ENCODE measurements at regions not wholly inside any gene's neighbourhood (a gene's known extent, or its start where the extent isn't known, plus 50 kb on each side); places are given as distances from the start of the nearest gene placed in this dataset.

GRCh38 chr19:33926306-33926705 is 129.6 kb downstream of the KCTD15 start:
- Histone ChIP-seq H3K4me2 (ENCODE audit: extremely low read depth, insufficient read depth, low read length) (no peak overlapping the region), H3K27me3 (ENCODE audit: control insufficient read depth, insufficient read depth, low read length) (no peaks in the 10 kb centered on the region), H3K79me2 (ENCODE audit: control insufficient read depth, insufficient read depth, low read length) (no peaks in the 10 kb centered on the region), H4K20me1 (ENCODE audit: control insufficient read depth, extremely low read depth, insufficient read depth, low read length) (no peaks in the 10 kb centered on the region), H3K9me3 (ENCODE audit: control insufficient read depth, insufficient read depth, low read depth, low read length) (no peaks in the 10 kb centered on the region), H3K4me3 (replicated peaks in 1 of 4; ENCODE audit: control extremely low read depth in 1 of 4, insufficient read depth in 1 of 4, low read depth in 3 of 4, low read length in 4 of 4) (no peak overlapping the region), H3K9ac (ENCODE audit: insufficient read depth, low read length) (no peak overlapping the region), H2AFZ (ENCODE audit: low read length) (no peak overlapping the region), H3K36me3 (ENCODE audit: control insufficient read depth, insufficient read depth, low read length) (no peaks in the 10 kb centered on the region), H3K27ac (ENCODE audit: insufficient read depth, low read length) (no peak overlapping the region), H3K4me1 (ENCODE audit: control insufficient read depth, extremely low read depth, insufficient read depth, low read length) (no peaks in the 10 kb centered on the region)
- TF ChIP-seq CTCF (conservative IDR thresholded peaks at IDR 0.05 in 1 of 2, IDR thresholded peaks at IDR 0.05 in 1 of 2; ENCODE audit: low read depth in 1 of 2, low read length in 2 of 2) (no peak), EZH2 (IDR thresholded peaks at IDR 0.05; ENCODE audit: low read length, missing control alignments) (no peak)
- DNase-seq (ENCODE audit: low read depth in 2 of 2): no peak

- no peak for DNase-seq (ENCODE audit: low read depth in 2 of 2)
- Histone ChIP-seq H3K27ac (ENCODE audit: insufficient read depth, low read length) (no peak overlapping the region), H3K4me2 (ENCODE audit: extremely low read depth, insufficient read depth, low read length) (no peak overlapping the region), H3K9me3 (ENCODE audit: control insufficient read depth, insufficient read depth, low read depth, low read length) (no peaks in the 10 kb centered on the region), H3K4me3 (replicated peaks in 1 of 4; ENCODE audit: control extremely low read depth in 1 of 4, insufficient read depth in 1 of 4, low read depth in 3 of 4, low read length in 4 of 4) (no peak overlapping the region), H2AFZ (ENCODE audit: low read length) (no peak overlapping the region), H3K79me2 (ENCODE audit: control insufficient read depth, insufficient read depth, low read length) (no peaks in the 10 kb centered on the region), H3K36me3 (ENCODE audit: control insufficient read depth, insufficient read depth, low read length) (no peaks in the 10 kb centered on the region), H3K4me1 (ENCODE audit: control insufficient read depth, extremely low read depth, insufficient read depth, low read length) (no peaks in the 10 kb centered on the region), H3K27me3 (ENCODE audit: control insufficient read depth, insufficient read depth, low read length) (no peaks in the 10 kb centered on the region), H4K20me1 (ENCODE audit: control insufficient read depth, extremely low read depth, insufficient read depth, low read length) (no peaks in the 10 kb centered on the region), H3K9ac (ENCODE audit: insufficient read depth, low read length) (no peak overlapping the region)
- TF ChIP-seq CTCF (conservative IDR thresholded peaks at IDR 0.05 in 1 of 2, IDR thresholded peaks at IDR 0.05 in 1 of 2; ENCODE audit: low read depth in 1 of 2, low read length in 2 of 2) (no peak), EZH2 (IDR thresholded peaks at IDR 0.05; ENCODE audit: low read length, missing control alignments) (no peak)
Measured at GRCh38 chr19:33927789-33928457, 131.3 kb downstream of the KCTD15 start.

GRCh38 chr19:33928458-33928950 is 131.8 kb downstream of the KCTD15 start:
- no peak for DNase-seq (ENCODE audit: low read depth in 2 of 2)
- Histone ChIP-seq H3K4me3 (replicated peaks in 1 of 4; ENCODE audit: control extremely low read depth in 1 of 4, insufficient read depth in 1 of 4, low read depth in 3 of 4, low read length in 4 of 4) (no peak overlapping the region), H3K27me3 (ENCODE audit: control insufficient read depth, insufficient read depth, low read length) (no peaks in the 10 kb centered on the region), H3K4me1 (ENCODE audit: control insufficient read depth, extremely low read depth, insufficient read depth, low read length) (no peaks in the 10 kb centered on the region), H3K9ac (ENCODE audit: insufficient read depth, low read length) (no peak overlapping the region), H3K9me3 (ENCODE audit: control insufficient read depth, insufficient read depth, low read depth, low read length) (no peaks in the 10 kb centered on the region), H3K36me3 (ENCODE audit: control insufficient read depth, insufficient read depth, low read length) (no peaks in the 10 kb centered on the region), H3K4me2 (ENCODE audit: extremely low read depth, insufficient read depth, low read length) (no peak overlapping the region), H4K20me1 (ENCODE audit: control insufficient read depth, extremely low read depth, insufficient read depth, low read length) (no peaks in the 10 kb centered on the region), H3K79me2 (ENCODE audit: control insufficient read depth, insufficient read depth, low read length) (no peaks in the 10 kb centered on the region), H2AFZ (ENCODE audit: low read length) (no peak overlapping the region), H3K27ac (ENCODE audit: insufficient read depth, low read length) (no peak overlapping the region)
- TF ChIP-seq CTCF (conservative IDR thresholded peaks at IDR 0.05 in 1 of 2, IDR thresholded peaks at IDR 0.05 in 1 of 2; ENCODE audit: low read depth in 1 of 2, low read length in 2 of 2) (no peak), EZH2 (IDR thresholded peaks at IDR 0.05; ENCODE audit: low read length, missing control alignments) (no peak)

Data from fibroblast of lung (primary cell).